H9 (cell line): ENCODE measurements at regions not wholly inside any gene's neighbourhood (a gene's known extent, or its start where the extent isn't known, plus 50 kb on each side); places are given as distances from the start of the nearest gene placed in this dataset.

ENCODE experiments used
- DNase-seq: peaks from one replicate; pipeline ENCODE4 v3.0.0-alpha.2; 2017
- H2AFZ ChIP-seq: one replicate; pipeline ENCODE4 v1.6.1; 2013; ENCODE audit warnings: mild to moderate bottlenecking, low read length, control low read depth, moderate library complexity
- H2AK5ac ChIP-seq: 2 replicates; pipeline ENCODE4 v1.6.1; 2013; ENCODE audit warnings: low read length, control low read depth, mixed read lengths; ENCODE audit not compliant: insufficient read length
- H2BK120ac ChIP-seq: one replicate; pipeline ENCODE4 v1.6.1; 2013; ENCODE audit warnings: low read depth, mild to moderate bottlenecking, low read length, control low read depth, inconsistent platforms; ENCODE audit not compliant: poor library complexity, severe bottlenecking
- H2BK12ac ChIP-seq: 2 replicates; pipeline ENCODE4 v1.6.1; 2013; ENCODE audit warnings: low read length, control low read depth, mixed read lengths, low read depth; ENCODE audit not compliant: insufficient read length
- H2BK15ac ChIP-seq: 2 replicates; pipeline ENCODE4 v1.6.1; 2013; ENCODE audit warnings: low read depth, low read length, control low read depth
- H2BK20ac ChIP-seq: one replicate; pipeline ENCODE4 v1.6.1; 2013; ENCODE audit warnings: low read depth, mild to moderate bottlenecking, low read length, control low read depth, inconsistent platforms; ENCODE audit not compliant: poor library complexity, severe bottlenecking
- H2BK5ac ChIP-seq: 2 replicates; pipeline ENCODE4 v1.6.1; 2013; ENCODE audit warnings: low read length, control low read depth, mixed read lengths; ENCODE audit not compliant: insufficient read length
- H3K14ac ChIP-seq: 2 replicates; pipeline ENCODE4 v1.6.1; 2013; ENCODE audit warnings: low read length, control low read depth; ENCODE audit not compliant: insufficient read depth
- H3K18ac ChIP-seq: 2 replicates; pipeline ENCODE4 v1.6.1; 2013; ENCODE audit warnings: low read depth, mild to moderate bottlenecking, mixed read lengths, low read length, control low read depth; ENCODE audit not compliant: insufficient read length
- H3K23ac ChIP-seq: 2 replicates; pipeline ENCODE4 v1.6.1; 2013; ENCODE audit warnings: low read length, control low read depth, mixed read lengths, low read depth; ENCODE audit not compliant: insufficient read length
- H3K23me2 ChIP-seq: 2 replicates; pipeline ENCODE4 v1.6.1; 2013; ENCODE audit warnings: low read depth, mild to moderate bottlenecking, mixed read lengths, low read length, control low read depth; ENCODE audit not compliant: insufficient read length, poor library complexity, severe bottlenecking
- H3K27ac ChIP-seq: 2 replicates; pipeline ENCODE4 v1.5.1; 2013; ENCODE audit warnings: low read length, control low read depth, mixed read lengths, low read depth; ENCODE audit not compliant: insufficient read length
- H3K27me3 ChIP-seq: 2 replicates; pipeline ENCODE4 v1.6.1; 2013; ENCODE audit warnings: low read length, control low read depth, inconsistent platforms; ENCODE audit not compliant: insufficient read depth
- H3K4ac ChIP-seq: 2 replicates; pipeline ENCODE4 v1.6.1; 2013; ENCODE audit warnings: low read depth, mild to moderate bottlenecking, control low read depth, inconsistent platforms, low read length, moderate library complexity
- H3K4me1 ChIP-seq: 2 replicates; pipeline ENCODE4 v1.6.1; 2013; ENCODE audit warnings: low read length, control low read depth, inconsistent platforms; ENCODE audit not compliant: insufficient read depth
- H3K4me2 ChIP-seq: 2 replicates; pipeline ENCODE4 v1.6.1; 2013; ENCODE audit warnings: low read length, control low read depth, mixed read lengths; ENCODE audit not compliant: insufficient read length, insufficient read depth
- H3K56ac ChIP-seq: 2 replicates; pipeline ENCODE4 v1.6.1; 2013; ENCODE audit warnings: low read depth, mild to moderate bottlenecking, mixed read lengths, low read length, control low read depth; ENCODE audit not compliant: insufficient read length
- H3K79me1 ChIP-seq: 2 replicates; pipeline ENCODE4 v1.6.1; 2013; ENCODE audit warnings: low read depth, mild to moderate bottlenecking, moderate library complexity, low read length, control low read depth, inconsistent platforms; ENCODE audit not compliant: insufficient read depth, poor library complexity, severe bottlenecking
- H3K79me2 ChIP-seq: 2 replicates; pipeline ENCODE4 v1.6.1; 2013; ENCODE audit warnings: low read length, control low read depth, inconsistent platforms; ENCODE audit not compliant: insufficient read depth
- H3K9ac ChIP-seq: 2 replicates; pipeline ENCODE4 v1.6.1; 2013; ENCODE audit warnings: low read length, control low read depth, mixed read lengths; ENCODE audit not compliant: insufficient read length; ENCODE audit errors: extremely low read depth
- H3K9me3 ChIP-seq: one replicate; pipeline ENCODE4 v1.6.1; 2013; ENCODE audit warnings: low read depth, low read length, inconsistent platforms; ENCODE audit not compliant: control insufficient read depth
- H3T11ph ChIP-seq: one replicate; pipeline ENCODE4 v1.6.1; 2013; ENCODE audit warnings: mild to moderate bottlenecking, low read length, control low read depth, inconsistent platforms
- H4K20me1 ChIP-seq: one replicate; pipeline ENCODE4 v1.6.1; 2013; ENCODE audit not compliant: control insufficient read depth, insufficient read length, insufficient read depth
- H4K5ac ChIP-seq: 2 replicates; pipeline ENCODE4 v1.6.1; 2013; ENCODE audit warnings: low read depth, mild to moderate bottlenecking, mixed read lengths, low read length, control low read depth; ENCODE audit not compliant: insufficient read length
- H4K8ac ChIP-seq: replicated peaks from 2 replicates; pipeline ENCODE4 v1.6.1; 2013; ENCODE audit warnings: low read length, control low read depth, mixed read lengths, low read depth; ENCODE audit not compliant: insufficient read length
- H4K91ac ChIP-seq: 2 replicates; pipeline ENCODE4 v1.6.1; 2013; ENCODE audit warnings: low read depth, mild to moderate bottlenecking, moderate library complexity, mixed read lengths, low read length, control low read depth; ENCODE audit not compliant: insufficient read length
- H3K27ac Mint-ChIP-seq, 3 experiments: 2 replicates in 2 of 3; 3 replicates in 1 of 3; pipeline ENCODE4 v1.8.0; 2020 to 2021; ENCODE audit warnings: mixed read lengths in 3 of 3, mild to moderate bottlenecking in 1 of 3, moderate library complexity in 1 of 3
- H3K27me3 Mint-ChIP-seq: 2 replicates; pipeline ENCODE4 v1.8.0; 2021; ENCODE audit warnings: low read depth, mild to moderate bottlenecking, moderate library complexity, mixed read lengths
- H3K36me3 Mint-ChIP-seq, 3 experiments: 2 replicates in 2 of 3; 3 replicates in 1 of 3; pipeline ENCODE4 v1.8.0; 2020 to 2021; ENCODE audit warnings: low read depth in 3 of 3, mixed read lengths in 3 of 3; ENCODE audit not compliant: insufficient read depth in 1 of 3
- H3K4me1 Mint-ChIP-seq, 2 experiments: 2 replicates each; pipeline ENCODE4 v1.8.0; 2020; ENCODE audit warnings: mixed read lengths in 2 of 2
- H3K4me3 Mint-ChIP-seq, 2 experiments: 2 replicates in 1 of 2; 3 replicates in 1 of 2; pipeline ENCODE4 v1.8.0; 2020 to 2021; ENCODE audit warnings: mild to moderate bottlenecking in 2 of 2, mixed read lengths in 2 of 2, moderate library complexity in 1 of 2
- H3K9me3 Mint-ChIP-seq, 2 experiments: 2 replicates in 1 of 2; 3 replicates in 1 of 2; pipeline ENCODE4 v1.8.0; 2020; ENCODE audit warnings: mild to moderate bottlenecking in 2 of 2, mixed read lengths in 2 of 2, moderate library complexity in 1 of 2
- CTCF ChIP-seq: fragments of 200-600 bp; sonication (generic); conservative IDR thresholded peaks from 3 replicates; pipeline ENCODE4 v1.8.0; 2021; ENCODE audit warnings: antibody characterized with exemption, mild to moderate bottlenecking
- WGBS: extraction: QIAGEN DNeasy Blood & Tissue Kit; methylation state at CpG from one replicate; pipeline ENCODE4 v1.1.7; 2013; ENCODE audit warnings: missing lambda C conversion rate, low lambda C conversion rate, mixed read lengths; ENCODE audit not compliant: insufficient read length; ENCODE audit errors: extremely low coverage; 5-methylcytosine and 5-hydroxymethylcytosine counted together

GRCh38 chr1:80170811-80171485 is 1164.4 kb upstream of the ADGRL4 start:
- H3K36me3 Mint-ChIP-seq = 0 out of 7 replicates have a peak, but pooled peaks cover 0 to 4% (median 0%) of the 10 kb centered on the region in 3 experiments
- no peaks in the 10 kb centered on the region for H3K27me3 Mint-ChIP-seq
- H4K91ac ChIP-seq = no peak overlapping the region

More at GRCh38 chr1:80170811-80171485, 1164.4 kb upstream of the ADGRL4 start:
- H3K56ac ChIP-seq = no peak overlapping the region
- no peak overlapping the region for H2BK20ac ChIP-seq
- H3K9me3 Mint-ChIP-seq = no peaks in the 10 kb centered on the region; a peak in 3 of 5 replicates
- no peaks in the 10 kb centered on the region for H3K79me2 ChIP-seq
- no peaks in the 10 kb centered on the region for H3K9me3 ChIP-seq
- no peak overlapping the region for H3K27ac Mint-ChIP-seq
- no peak overlapping the region for H2AK5ac ChIP-seq
- DNase-seq = no peak
- no peak overlapping the region for H3K14ac ChIP-seq
- H3K4ac ChIP-seq = no peak overlapping the region
- H3K4me1 Mint-ChIP-seq = no peaks in the 10 kb centered on the region
- H3K9ac ChIP-seq = no peak overlapping the region
- H2BK15ac ChIP-seq = no peak overlapping the region
- H2BK120ac ChIP-seq = no peak overlapping the region
- no peak overlapping the region for H3K4me2 ChIP-seq
- no peak overlapping the region for H2BK12ac ChIP-seq
- H3T11ph ChIP-seq = no peak overlapping the region
- H4K8ac ChIP-seq = no peak overlapping the region
- H3K79me1 ChIP-seq = no peaks in the 10 kb centered on the region
- no peak overlapping the region for H4K5ac ChIP-seq
- WGBS = no CpG with 5 or more reads among the region's 1 CpG
- no peak overlapping the region for H3K23ac ChIP-seq
- H3K27ac ChIP-seq = no peak overlapping the region
- H2AFZ ChIP-seq = no peak overlapping the region
- no peak overlapping the region for H3K18ac ChIP-seq
- TF ChIP-seq CTCF = no peak
- H3K23me2 ChIP-seq = no peaks in the 10 kb centered on the region
- H3K4me1 ChIP-seq = no peaks in the 10 kb centered on the region
- no peaks in the 10 kb centered on the region for H4K20me1 ChIP-seq
- no peak overlapping the region for H2BK5ac ChIP-seq
- no peak overlapping the region for H3K4me3 Mint-ChIP-seq
- H3K27me3 ChIP-seq = no peaks in the 10 kb centered on the region
